PC-3 (cell line): ENCODE measurements at regions not wholly inside any gene's neighbourhood (a gene's known extent, or its start where the extent isn't known, plus 50 kb on each side); places are given as distances from the start of the nearest gene placed in this dataset.

Experiments used
- ATAC-seq: fragments of 200-7000 bp; cut with Tn5 transposase; 2 replicates; pipeline ENCODE4 v1.9.1; 2020; ENCODE audit warnings: mild to moderate bottlenecking, moderate library complexity
- BruUV-seq: library from RNA; stranded (reverse); fragments of 400-500 nt; replicated peaks from 2 replicates; lab custom pipeline; 2021; lab: Mats Ljungman, UMichigan
- CTCF ChIA-PET: fragments of 300-600 bp; sonication (Branson Sonifier 250); formaldehyde crosslinking; loops from one replicate; lab custom pipeline; 2022; ENCODE audit warnings: antibody characterized with exemption; lab: Charles Lee
- POLR2A ChIA-PET: fragments of 300-600 bp; sonication (Branson Sonifier 250); formaldehyde crosslinking; loops from one replicate; lab custom pipeline; 2022; ENCODE audit warnings: antibody characterized with exemption; ENCODE audit not compliant: unreplicated experiment; lab: Charles Lee
- DNase-seq: peaks from one replicate; pipeline ENCODE4 v3.0.0-alpha.2; 2015
- H2AFZ ChIP-seq: fragments of 300-600 bp; sonication (generic); 2 replicates; pipeline ENCODE4 v1.6.0; 2016; ENCODE audit warnings: antibody characterized with exemption, low read length
- H3F3A ChIP-seq: fragments of 300-600 bp; sonication (generic); one replicate; pipeline ENCODE4 v1.6.0; 2017; ENCODE audit warnings: antibody characterized with exemption, low read length, control low read depth, mild to moderate bottlenecking; ENCODE audit not compliant: unreplicated experiment
- H3K27ac ChIP-seq: fragments of 300-600 bp; sonication (generic); 2 replicates; pipeline ENCODE4 v1.5.1; 2016; ENCODE audit warnings: mild to moderate bottlenecking, low read length
- H3K27me3 ChIP-seq: fragments of 300-600 bp; sonication (generic); 2 replicates; pipeline ENCODE4 v1.6.1; 2016; ENCODE audit warnings: low read length, mixed read lengths
- H3K36me3 ChIP-seq: fragments of 300-600 bp; sonication (generic); 2 replicates; pipeline ENCODE4 v1.6.1; 2016; ENCODE audit warnings: low read depth, mixed run types, low read length, mixed read lengths
- H3K4me1 ChIP-seq: fragments of 300-600 bp; sonication (generic); 2 replicates; pipeline ENCODE4 v1.5.1; 2016; ENCODE audit warnings: low read length; ENCODE audit not compliant: insufficient read depth
- H3K4me2 ChIP-seq: fragments of 300-600 bp; sonication (generic); 2 replicates; pipeline ENCODE4 v1.6.0; 2016; ENCODE audit warnings: low read length
- H3K4me3 ChIP-seq: fragments of 300-600 bp; sonication (generic); 2 replicates; pipeline ENCODE4 v1.5.1; 2016; ENCODE audit warnings: mild to moderate bottlenecking, low read length, mixed read lengths
- H3K79me2 ChIP-seq: fragments of 300-600 bp; sonication (generic); 2 replicates; pipeline ENCODE4 v1.6.1; 2017; ENCODE audit warnings: low read length, mixed read lengths
- H3K9ac ChIP-seq: fragments of 300-600 bp; sonication (generic); 2 replicates; pipeline ENCODE4 v1.6.0; 2016; ENCODE audit warnings: mild to moderate bottlenecking, low read length
- H3K9me2 ChIP-seq: fragments of 300-600 bp; sonication (generic); replicated peaks from 2 replicates; pipeline ENCODE4 v1.6.1; 2016; ENCODE audit warnings: mixed run types, low read length, mixed read lengths
- H3K9me3 ChIP-seq: fragments of 300-600 bp; sonication (generic); 2 replicates; pipeline ENCODE4 v1.6.1; 2016; ENCODE audit warnings: low read length, mixed read lengths
- H4K20me1 ChIP-seq: fragments of 300-600 bp; sonication (generic); 2 replicates; pipeline ENCODE4 v1.6.1; 2016; ENCODE audit warnings: low read length, mixed read lengths
- EZH2 ChIP-seq: fragments of 300-600 bp; sonication (generic); IDR thresholded peaks from one replicate; pipeline ENCODE4 v1.6.1; 2017; ENCODE audit warnings: antibody characterized with exemption, mild to moderate bottlenecking, low read length; ENCODE audit not compliant: unreplicated experiment
- EZH2phosphoT487 ChIP-seq: fragments of 300-600 bp; sonication (generic); IDR thresholded peaks from 2 replicates; pipeline ENCODE4 v1.6.1; 2018; ENCODE audit warnings: mild to moderate bottlenecking, antibody characterized with exemption, low read length, borderline replicate concordance
- intact Hi-C: fragments of 100-400 bp; cut with micrococcal nuclease; formaldehyde crosslinking; loops from 2 replicates; pipeline ENCODE4 v1.9.0; 2023
- TF ChIP-seq, protein P1 (sequence below): fragments of 300-600 bp; sonication (generic); conservative IDR thresholded peaks from 2 replicates; pipeline ENCODE4 v1.5.1; 2017; ENCODE audit warnings: antibody characterized with exemption, low read depth, mild to moderate bottlenecking, low read length

DNA sequence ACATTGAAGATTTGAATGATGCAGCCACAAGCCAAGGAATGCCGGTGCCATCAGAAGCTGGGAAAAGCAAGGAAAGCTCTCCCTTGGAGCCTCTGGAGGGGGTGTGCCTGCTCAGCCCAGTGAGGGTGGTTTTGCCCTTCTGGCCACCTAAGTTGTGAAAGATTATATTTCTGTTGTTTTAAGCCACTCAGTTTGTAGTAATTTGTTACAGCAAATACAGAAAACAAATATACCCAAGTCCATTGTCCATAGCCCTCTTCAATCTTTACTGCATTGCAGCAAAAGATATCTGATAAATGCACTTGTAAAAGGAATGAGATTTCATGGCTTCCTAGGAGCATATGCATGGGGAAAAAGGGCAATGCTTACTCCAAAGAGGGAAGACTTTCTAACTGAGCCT lies 447.9 kb downstream of the HAPSTR1 start:
- Histone ChIP-seq H3K79me2 (no peaks in the 10 kb centered on the region), H3K9me3 (no peaks in the 10 kb centered on the region), H2AFZ (no peak overlapping the region), H3K9me2 (no peaks in the 10 kb centered on the region), H3F3A (no peaks in the 10 kb centered on the region), H3K36me3 (no peaks in the 10 kb centered on the region), H3K9ac (no peak overlapping the region), H3K4me2 (no peak overlapping the region), H4K20me1 (no peaks in the 10 kb centered on the region), H3K27ac (no peak overlapping the region), H3K4me1 (no peaks in the 10 kb centered on the region), H3K4me3 (no peak overlapping the region), H3K27me3 (no peaks in the 10 kb centered on the region)
- no TSS peak for BruUV-seq
- ATAC-seq (no peak), DNase-seq (no peak)
- ChIA-PET CTCF (no interaction called here), POLR2A (no interaction called here)
- intact Hi-C loops = no loop called here
- TF ChIP-seq, protein P1, sequence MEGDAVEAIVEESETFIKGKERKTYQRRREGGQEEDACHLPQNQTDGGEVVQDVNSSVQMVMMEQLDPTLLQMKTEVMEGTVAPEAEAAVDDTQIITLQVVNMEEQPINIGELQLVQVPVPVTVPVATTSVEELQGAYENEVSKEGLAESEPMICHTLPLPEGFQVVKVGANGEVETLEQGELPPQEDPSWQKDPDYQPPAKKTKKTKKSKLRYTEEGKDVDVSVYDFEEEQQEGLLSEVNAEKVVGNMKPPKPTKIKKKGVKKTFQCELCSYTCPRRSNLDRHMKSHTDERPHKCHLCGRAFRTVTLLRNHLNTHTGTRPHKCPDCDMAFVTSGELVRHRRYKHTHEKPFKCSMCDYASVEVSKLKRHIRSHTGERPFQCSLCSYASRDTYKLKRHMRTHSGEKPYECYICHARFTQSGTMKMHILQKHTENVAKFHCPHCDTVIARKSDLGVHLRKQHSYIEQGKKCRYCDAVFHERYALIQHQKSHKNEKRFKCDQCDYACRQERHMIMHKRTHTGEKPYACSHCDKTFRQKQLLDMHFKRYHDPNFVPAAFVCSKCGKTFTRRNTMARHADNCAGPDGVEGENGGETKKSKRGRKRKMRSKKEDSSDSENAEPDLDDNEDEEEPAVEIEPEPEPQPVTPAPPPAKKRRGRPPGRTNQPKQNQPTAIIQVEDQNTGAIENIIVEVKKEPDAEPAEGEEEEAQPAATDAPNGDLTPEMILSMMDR = no peak
- TF ChIP-seq EZH2phosphoT487 (no peak), EZH2 (no peak)

DNA sequence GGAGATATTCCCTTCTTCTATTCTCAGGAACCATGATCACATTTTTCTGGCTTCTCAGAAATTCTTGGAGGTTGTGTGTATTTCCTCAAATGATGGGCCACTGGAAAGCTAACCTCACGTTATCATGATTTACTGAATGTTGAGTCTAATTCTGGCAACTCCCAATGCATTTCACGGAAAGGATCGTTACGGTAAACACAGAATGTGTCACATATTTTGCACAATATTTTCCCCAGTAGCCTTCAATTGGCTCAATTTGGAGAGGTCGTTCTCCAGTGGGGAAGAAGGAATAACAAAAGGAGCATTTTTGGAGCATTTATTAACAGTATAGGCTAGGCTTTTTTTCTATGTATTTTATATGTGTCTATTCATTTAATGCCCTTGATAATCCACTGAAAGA lies 450.3 kb downstream of the HAPSTR1 start:
- no peaks in the 10 kb centered on the region for H3K79me2 ChIP-seq
- BruUV-seq = no TSS peak
- no peak for TF ChIP-seq EZH2phosphoT487
- TF ChIP-seq EZH2 = no peak
- TF ChIP-seq, protein P1 = no peak
- H3K36me3 ChIP-seq = no peaks in the 10 kb centered on the region
- H3K9ac ChIP-seq = no peak overlapping the region
- no peaks in the 10 kb centered on the region for H3K4me1 ChIP-seq
- no peaks in the 10 kb centered on the region for H3F3A ChIP-seq
- no peak overlapping the region for H3K27ac ChIP-seq
- H3K4me2 ChIP-seq = no peak overlapping the region
- ChIA-PET POLR2A (no interaction called here), CTCF (no interaction called here)
- no peak for ATAC-seq
- no peak overlapping the region for H2AFZ ChIP-seq
- DNase-seq = no peak
- intact Hi-C loops = no loop called here
- H3K9me2 ChIP-seq = no peaks in the 10 kb centered on the region
- no peak overlapping the region for H3K4me3 ChIP-seq
- H3K27me3 ChIP-seq = no peaks in the 10 kb centered on the region
- H4K20me1 ChIP-seq = no peaks in the 10 kb centered on the region
- H3K9me3 ChIP-seq = no peaks in the 10 kb centered on the region

DNA sequence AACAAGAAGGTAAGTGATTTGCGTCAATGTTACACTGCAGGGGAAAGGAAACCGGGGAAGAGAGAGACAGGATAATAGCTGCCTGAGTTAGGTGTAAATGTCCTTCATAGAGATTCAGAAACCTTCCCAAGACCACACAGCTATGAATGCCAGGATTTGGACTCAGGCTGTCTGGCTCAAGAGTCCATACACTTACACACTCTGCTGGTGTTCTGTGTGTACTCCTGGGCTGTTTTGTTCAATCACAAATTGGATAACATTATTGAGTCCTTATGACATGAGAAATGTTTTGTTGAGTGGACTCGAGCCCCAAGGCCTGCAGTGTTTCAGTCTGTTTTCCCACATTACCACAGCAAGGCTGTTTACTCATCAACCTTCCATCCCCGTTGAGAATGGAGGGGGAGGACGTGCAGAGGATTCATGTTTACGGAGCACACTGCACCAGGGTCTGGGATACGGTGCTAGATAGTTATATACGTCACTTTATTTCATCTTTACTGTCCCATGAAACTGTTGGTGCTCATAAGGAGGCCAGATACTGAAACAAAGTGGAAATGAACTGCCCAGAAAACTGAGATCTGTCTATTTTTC lies 450.8 kb downstream of the HAPSTR1 start:
- TF ChIP-seq, protein P1 = no peak
- TF ChIP-seq EZH2phosphoT487 (no peak), EZH2 (no peak)
- H3K27me3 ChIP-seq = no peaks in the 10 kb centered on the region
- BruUV-seq = no TSS peak
- H3K36me3 ChIP-seq = no peaks in the 10 kb centered on the region
- H3K9ac ChIP-seq = no peak overlapping the region
- H3K9me3 ChIP-seq = no peaks in the 10 kb centered on the region
- no peaks in the 10 kb centered on the region for H3K79me2 ChIP-seq
- no peak overlapping the region for H3K4me3 ChIP-seq
- H3K4me2 ChIP-seq = no peak overlapping the region
- intact Hi-C loops = no loop called here
- H3K9me2 ChIP-seq = no peaks in the 10 kb centered on the region
- no peak overlapping the region for H2AFZ ChIP-seq
- CTCF ChIA-PET = no interaction called here
- no peak for DNase-seq
- H3K27ac ChIP-seq = no peak overlapping the region
- H4K20me1 ChIP-seq = no peaks in the 10 kb centered on the region
- ATAC-seq = no peak
- POLR2A ChIA-PET = no interaction called here
- H3F3A ChIP-seq = no peaks in the 10 kb centered on the region
- no peaks in the 10 kb centered on the region for H3K4me1 ChIP-seq
